Ishikawa (cell line): ENCODE measurements at regions not wholly inside any gene's neighbourhood (a gene's known extent, or its start where the extent isn't known, plus 50 kb on each side); places are given as distances from the start of the nearest gene placed in this dataset.

Experiments used
- CEBPB ChIP-seq: IDR thresholded peaks from 2 replicates; pipeline ENCODE4 v1.6.1; 2012
- CREB1 ChIP-seq: IDR thresholded peaks from 2 replicates; pipeline ENCODE4 v1.6.1; 2012; ENCODE audit warnings: low read depth
- EGR1 ChIP-seq: IDR thresholded peaks from 2 replicates; pipeline ENCODE4 v1.6.1; 2012
- EP300 ChIP-seq: IDR thresholded peaks from 2 replicates; pipeline ENCODE4 v1.6.1; 2012; ENCODE audit warnings: borderline replicate concordance
- MAX ChIP-seq: IDR thresholded peaks from 2 replicates; pipeline ENCODE4 v1.6.1; 2012
- RAD21 ChIP-seq: IDR thresholded peaks from 2 replicates; pipeline ENCODE4 v1.6.1; 2012; ENCODE audit warnings: low read depth
- TAF1 ChIP-seq: IDR thresholded peaks from 2 replicates; pipeline ENCODE4 v1.6.1; 2012; ENCODE audit warnings: low read depth, mild to moderate bottlenecking
- TCF12 ChIP-seq: IDR thresholded peaks from 2 replicates; pipeline ENCODE4 v1.6.1; 2012; ENCODE audit warnings: low read depth
- TEAD4 ChIP-seq: IDR thresholded peaks from 2 replicates; pipeline ENCODE4 v1.6.1; 2012

GRCh38 chr2:37560241-37560848 lies 111.1 kb downstream of the CDC42EP3 start:
- no peak for TF ChIP-seq CEBPB
- no peak for TF ChIP-seq MAX
- TF ChIP-seq RAD21, result no peak
- no peak for TF ChIP-seq TAF1
- TF ChIP-seq CREB1, result no peak
- TF ChIP-seq EP300, result no peak
- no peak for TF ChIP-seq EGR1
- no peak for TF ChIP-seq TEAD4
- no peak for TF ChIP-seq TCF12
